ENCODE measurements at regions not wholly inside any gene's neighbourhood (a gene's known extent, or its start where the extent isn't known, plus 50 kb on each side); places are given as distances from the start of the nearest gene placed in this dataset.

DNA sequence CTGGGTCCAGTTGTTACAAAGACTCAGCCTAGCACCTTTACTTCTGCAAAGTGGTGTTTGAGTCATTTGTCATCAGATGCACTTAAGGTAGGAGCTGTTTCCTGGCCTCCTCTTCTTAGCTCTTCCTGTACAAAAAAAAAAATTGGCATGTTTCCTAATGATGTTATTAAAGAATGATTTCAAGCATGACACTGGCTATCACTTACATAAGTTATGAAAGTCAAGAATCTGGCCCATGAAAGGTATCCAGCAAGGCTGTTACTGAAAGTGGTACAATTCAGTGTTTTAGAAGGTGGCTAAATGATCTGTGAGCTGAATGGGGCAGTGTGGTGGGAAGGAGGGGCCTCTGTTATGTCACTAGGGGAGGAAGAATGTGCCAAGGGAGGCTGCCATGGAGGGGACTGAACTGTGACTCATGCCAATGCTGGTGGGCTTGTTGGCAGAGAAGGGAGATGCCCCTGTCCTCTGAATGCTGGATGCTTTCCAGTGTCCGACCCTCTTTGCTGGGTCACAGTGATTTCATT lies 175.1 kb upstream of the MAP1B start:
- TF ChIP-seq POLR2A (IDR thresholded peaks at IDR 0.05; ENCODE audit: low read length) = no peak
- TF ChIP-seq GATA1 (IDR thresholded peaks at IDR 0.05; ENCODE audit: low read depth, low read length) = no peak
